ENCODE measurements at regions not wholly inside any gene's neighbourhood (a gene's known extent, or its start where the extent isn't known, plus 50 kb on each side); places are given as distances from the start of the nearest gene placed in this dataset.

DNA sequence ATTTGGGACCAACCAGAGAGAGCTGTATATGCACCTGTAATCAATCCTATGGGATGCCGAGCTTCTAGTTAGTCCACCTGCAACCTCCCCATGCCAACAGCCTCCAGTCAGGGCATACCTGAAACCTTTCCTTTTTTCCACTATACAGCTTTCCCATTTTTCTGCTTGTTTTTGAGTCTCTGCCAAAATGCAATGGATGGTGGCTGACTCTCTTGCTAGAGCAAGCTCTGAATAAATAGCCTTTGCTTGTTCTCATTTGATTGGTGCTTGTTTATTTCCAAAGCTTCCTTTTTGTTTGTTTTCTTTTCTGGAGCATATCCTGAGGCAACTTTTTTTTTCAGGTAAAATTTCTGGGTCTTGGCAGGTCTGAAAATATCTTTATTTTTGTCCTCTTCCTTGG, 58.0 kb upstream of the PLET1 start:
- Mint-ChIP-seq H3K36me3 (ENCODE audit: low read depth) (peaks cover under 1% of the 10 kb centered on the region), H3K4me1 (ENCODE audit: low read depth) (peaks cover 11% of the 10 kb centered on the region), H3K27me3 (no peaks in the 10 kb centered on the region), H3K9me3 (peaks cover under 1% of the 10 kb centered on the region), H3K4me3 (no peak overlapping the region), H3K27ac (no peak overlapping the region)
- ATAC-seq, result no peak
- POLR2A ChIA-PET, result no interaction called here
- intact Hi-C loops (cut with micrococcal nuclease), result no loop called here
- no peak for DNase-seq
- TF ChIP-seq CTCF (IDR thresholded peaks at IDR 0.05), result no peak
- CTCF ChIA-PET, result interaction anchor here (0.7 to 0.9 kb wide), 2 partner anchors 99 to 270 kb away, joined by 3 read pairs; no protein-coding TSS in a partner anchor

GRCh38 chr11:112320668-112321067, 60.0 kb upstream of the PLET1 start:
- peaks cover 11% of the 10 kb centered on the region for H3K4me1 Mint-ChIP-seq (ENCODE audit: low read depth)
- ATAC-seq (no peak), DNase-seq (no peak)
- CTCF ChIA-PET, result no interaction called here
- peaks cover 3% of the 10 kb centered on the region for H3K36me3 Mint-ChIP-seq (ENCODE audit: low read depth)
- no peak overlapping the region for H3K27ac Mint-ChIP-seq
- peaks cover 4% of the 10 kb centered on the region for H3K9me3 Mint-ChIP-seq
- POLR2A ChIA-PET, result no interaction called here
- no peaks in the 10 kb centered on the region for H3K27me3 Mint-ChIP-seq
- no peak for TF ChIP-seq CTCF (IDR thresholded peaks at IDR 0.05)
- no peak overlapping the region for H3K4me3 Mint-ChIP-seq
- intact Hi-C loops (cut with micrococcal nuclease), result no loop called here

DNA sequence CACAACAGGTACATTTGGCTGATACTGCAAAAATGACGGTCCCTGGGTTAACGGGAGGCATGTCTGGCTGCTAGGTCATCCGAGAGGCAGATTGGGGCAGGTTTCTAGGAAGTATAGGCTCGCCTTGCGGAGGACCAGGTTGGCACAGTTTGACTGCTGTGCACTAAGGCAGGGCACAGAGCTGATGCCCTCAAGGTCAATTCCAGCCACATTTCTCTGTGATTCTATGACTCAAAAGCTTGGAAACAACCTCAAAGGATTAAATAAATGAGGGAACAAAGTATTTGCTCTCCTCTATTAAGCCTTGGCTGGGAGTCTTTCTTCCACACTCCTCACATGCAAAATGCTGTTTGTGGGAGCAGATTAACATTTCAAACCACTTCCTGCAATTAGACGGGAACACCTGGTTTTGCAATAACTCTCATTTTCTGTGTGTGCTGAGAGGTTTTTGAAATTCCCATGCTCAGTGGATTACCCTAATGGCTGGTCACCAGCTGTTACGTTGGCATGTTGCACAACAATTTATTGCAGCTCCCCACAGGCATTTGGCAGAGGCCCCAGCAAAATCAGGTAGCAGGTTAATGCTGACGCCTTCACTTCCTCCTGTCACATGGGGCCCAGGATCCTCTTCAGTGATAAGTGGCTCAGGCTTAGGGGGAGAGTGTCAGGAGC, 61.0 kb upstream of the PLET1 start:
- Mint-ChIP-seq H3K36me3 (ENCODE audit: low read depth) (peaks cover 3% of the 10 kb centered on the region), H3K4me1 (ENCODE audit: low read depth) (peaks cover 11% of the 10 kb centered on the region), H3K4me3 (no peak overlapping the region), H3K27me3 (no peaks in the 10 kb centered on the region), H3K27ac (no peak overlapping the region), H3K9me3 (peaks cover 4% of the 10 kb centered on the region)
- TF ChIP-seq CTCF (IDR thresholded peaks at IDR 0.05), result no peak
- intact Hi-C loops (cut with micrococcal nuclease), result no loop called here
- DNase-seq, result peak; percentile 5
- ATAC-seq, result no peak
- ChIA-PET POLR2A (no interaction called here), CTCF (no interaction called here)

GRCh38 chr11:112322173-112322790, 61.6 kb upstream of the PLET1 start:
- Mint-ChIP-seq H3K9me3 (peaks cover 4% of the 10 kb centered on the region), H3K4me1 (ENCODE audit: low read depth) (peaks cover 11% of the 10 kb centered on the region), H3K27ac (no peak overlapping the region), H3K4me3 (no peak overlapping the region), H3K36me3 (ENCODE audit: low read depth) (peaks cover 3% of the 10 kb centered on the region), H3K27me3 (no peaks in the 10 kb centered on the region)
- ChIA-PET CTCF (no interaction called here), POLR2A (no interaction called here)
- ATAC-seq (no peak), DNase-seq (no peak)
- intact Hi-C loops (cut with micrococcal nuclease), result no loop called here
- TF ChIP-seq CTCF (IDR thresholded peaks at IDR 0.05), result no peak

- ATAC-seq (no peak), DNase-seq (no peak)
- intact Hi-C loops (cut with micrococcal nuclease), result no loop called here
- CTCF ChIA-PET, result interaction anchor here (1.0 to 1.3 kb wide), 3 partner anchors 12 to 115 kb away, joined by 3 read pairs; no protein-coding TSS in a partner anchor
- Mint-ChIP-seq H3K4me1 (ENCODE audit: low read depth) (no peaks in the 10 kb centered on the region), H3K36me3 (ENCODE audit: low read depth) (peaks cover 5% of the 10 kb centered on the region), H3K27me3 (no peaks in the 10 kb centered on the region), H3K9me3 (peaks cover 1% of the 10 kb centered on the region), H3K4me3 (no peak overlapping the region), H3K27ac (no peak overlapping the region)
- no peak for TF ChIP-seq CTCF (IDR thresholded peaks at IDR 0.05)
- POLR2A ChIA-PET, result no interaction called here
Observed at GRCh38 chr11:112334381-112334780, 73.7 kb upstream of the PLET1 start.

Measured in activated CD8-positive, alpha-beta T cell treated with anti-CD3 and anti-CD28 coated beads for 36 hours (primary cell).